ENCODE measurements at regions not wholly inside any gene's neighbourhood (a gene's known extent, or its start where the extent isn't known, plus 50 kb on each side); places are given as distances from the start of the nearest gene placed in this dataset.

- no peaks in the 10 kb centered on the region for H3K79me2 ChIP-seq (ENCODE audit: control insufficient read depth in 1 of 2, insufficient read depth in 2 of 2, low read length in 2 of 2)
- H4K8ac ChIP-seq (ENCODE audit: extremely low read depth, insufficient read depth, low read length): no peak overlapping the region
- H4K20me1 ChIP-seq (replicated peaks in 1 of 2; ENCODE audit: control insufficient read depth in 1 of 2, insufficient read depth in 2 of 2, low read length in 2 of 2): no peaks in the 10 kb centered on the region
- no peak overlapping the region for H3K27ac ChIP-seq (ENCODE audit: low read depth, low read length)
- no peak overlapping the region for H2BK120ac ChIP-seq (replicated peaks; ENCODE audit: low read depth, low read length)
- H3K56ac ChIP-seq (replicated peaks; ENCODE audit: insufficient read length, low read depth, low read length): no peak overlapping the region
- H3K23ac ChIP-seq (ENCODE audit: insufficient read length): no peak overlapping the region
- no peaks in the 10 kb centered on the region for H3K23me2 ChIP-seq (ENCODE audit: low read depth, low read length)
- H3K9me3 ChIP-seq (ENCODE audit: insufficient read depth in 2 of 2, low read depth in 1 of 2, low read length in 1 of 2): no peaks in the 10 kb centered on the region
- H2BK5ac ChIP-seq (ENCODE audit: low read depth, low read length): no peak overlapping the region
- 83% methylated on average over 2 of the region's 2 CpGs; no CpG with 5 or more reads in 1 of the 2 experiments for WGBS, 2 experiments (ENCODE audit: extremely low coverage in 1 of 2, insufficient coverage in 1 of 2, insufficient read length in 1 of 2, insufficient replicate concordance in 2 of 2, low coverage in 1 of 2, low lambda C conversion rate in 2 of 2, missing lambda C conversion rate in 1 of 2)
- no peak overlapping the region for H3K9ac ChIP-seq (replicated peaks in 1 of 4; ENCODE audit: extremely low read depth in 1 of 4, low read depth in 3 of 4, low read length in 3 of 4)
- CTCF ChIA-PET (ENCODE audit: partially characterized antibody): interaction anchor here (1.1 kb wide), 1 partner anchor 17 kb away, joined by 3 read pairs; no protein-coding TSS in a partner anchor
- H2BK12ac ChIP-seq (ENCODE audit: low read depth, low read length): no peak overlapping the region
- H3K4me2 ChIP-seq (ENCODE audit: insufficient read depth in 1 of 2, low read depth in 2 of 2, low read length in 2 of 2): no peak overlapping the region
- no peak overlapping the region for H4K91ac ChIP-seq (replicated peaks; ENCODE audit: insufficient read length, low read length)
- H2AFZ ChIP-seq (ENCODE audit: low read length): peak overlapping the region; percentile 13; the same call in 1 of the 2 replicates
- no peak overlapping the region for H2AK5ac ChIP-seq (ENCODE audit: low read depth, low read length)
- peaks cover 0 to 8% (median 1%) of the 10 kb centered on the region in 4 experiments; a peak in 3 of 7 replicates for H3K4me1 ChIP-seq (replicated peaks in 1 of 4; ENCODE audit: control insufficient read depth in 3 of 4, insufficient read depth in 4 of 4, low read length in 3 of 4)
- no peak overlapping the region for H3K18ac ChIP-seq (ENCODE audit: extremely low read depth, low read length)
- no peak overlapping the region for H3K14ac ChIP-seq (ENCODE audit: insufficient read length)
- POLR2A ChIA-PET (ENCODE audit: partially characterized antibody): no interaction called here
- no peak overlapping the region for H2BK15ac ChIP-seq (ENCODE audit: low read length)
- DNase-seq (ENCODE audit: low read depth in 1 of 2, low spot score in 2 of 2) (no peak), FAIRE-seq (no peak)
- no peak overlapping the region for H4K5ac ChIP-seq (ENCODE audit: insufficient read length, low read depth, low read length)
- no peak overlapping the region for H2BK20ac ChIP-seq (ENCODE audit: low read length)
- H3K4me3 ChIP-seq (ENCODE audit: extremely low read depth in 1 of 4, insufficient read depth in 2 of 4, low read depth in 3 of 4, low read length in 4 of 4): no peak overlapping the region
- H3K79me1 ChIP-seq (ENCODE audit: low read depth, low read length): no peaks in the 10 kb centered on the region
- H3K27me3 ChIP-seq (replicated peaks in 1 of 4; ENCODE audit: control insufficient read depth in 3 of 4, extremely low read depth in 1 of 4, insufficient read depth in 3 of 4, low read length in 3 of 4): no peaks in the 10 kb centered on the region
- H3K4ac ChIP-seq (replicated peaks; ENCODE audit: insufficient read length, low read depth, low read length): no peak overlapping the region
- no peaks in the 10 kb centered on the region for H3K36me3 ChIP-seq (ENCODE audit: control insufficient read depth in 2 of 4, insufficient read depth in 4 of 4, low read length in 3 of 4)
- TF ChIP-seq POLR2A (IDR thresholded peaks at IDR 0.05; ENCODE audit: control extremely low read depth in 1 of 2, low read depth in 2 of 2, low read length in 2 of 2) (no peak), ZNF274 (IDR thresholded peaks at IDR 0.05; ENCODE audit: borderline replicate concordance, extremely low read depth, low read length) (no peak), CBX8 (IDR thresholded peaks at IDR 0.05; ENCODE audit: borderline replicate concordance, low read depth, low read length) (no peak), SIRT6 (IDR thresholded peaks at IDR 0.05; ENCODE audit: low read length) (no peak), RBBP5 (IDR thresholded peaks at IDR 0.05; ENCODE audit: borderline replicate concordance, low read depth, low read length) (no peak), KDM5A (IDR thresholded peaks at IDR 0.05; ENCODE audit: low read length) (no peak), NANOG (IDR thresholded peaks at IDR 0.05; ENCODE audit: insufficient read depth, low read depth, low read length, poor library complexity, severe bottlenecking) (no peak), SP2 (IDR thresholded peaks at IDR 0.05; ENCODE audit: low read length) (no peak), RAD21 (IDR thresholded peaks at IDR 0.05 in 1 of 2, conservative IDR thresholded peaks at IDR 0.05 in 1 of 2; ENCODE audit: low read depth in 2 of 2, low read length in 2 of 2) (no peak), CTCF (IDR thresholded peaks at IDR 0.05; ENCODE audit: control extremely low read depth in 1 of 3, insufficient read depth in 1 of 3, low read depth in 1 of 3, low read length in 3 of 3) (no peak), MAX (IDR thresholded peaks at IDR 0.05) (no peak), POU5F1 (IDR thresholded peaks at IDR 0.05; ENCODE audit: low read depth, low read length) (no peak)
Measured at GRCh38 chr13:44668688-44669087, 92.6 kb upstream of the TSC22D1 start.
